Activated CD8-positive, alpha-beta memory T cell treated with anti-CD3 and anti-CD28 coated beads, Interleukin-2, amount 50 U/mL, for 48 hours (primary cell): ENCODE measurements at regions not wholly inside any gene's neighbourhood (a gene's known extent, or its start where the extent isn't known, plus 50 kb on each side); places are given as distances from the start of the nearest gene placed in this dataset.

Source experiments
- DNase-seq: peaks from one replicate; pipeline ENCODE4 v3.0.0-alpha.2; 2020

- no peak for DNase-seq
Measured at GRCh38 chr2:217289177-217289906, 429.5 kb upstream of the TNP1 start.

DNA sequence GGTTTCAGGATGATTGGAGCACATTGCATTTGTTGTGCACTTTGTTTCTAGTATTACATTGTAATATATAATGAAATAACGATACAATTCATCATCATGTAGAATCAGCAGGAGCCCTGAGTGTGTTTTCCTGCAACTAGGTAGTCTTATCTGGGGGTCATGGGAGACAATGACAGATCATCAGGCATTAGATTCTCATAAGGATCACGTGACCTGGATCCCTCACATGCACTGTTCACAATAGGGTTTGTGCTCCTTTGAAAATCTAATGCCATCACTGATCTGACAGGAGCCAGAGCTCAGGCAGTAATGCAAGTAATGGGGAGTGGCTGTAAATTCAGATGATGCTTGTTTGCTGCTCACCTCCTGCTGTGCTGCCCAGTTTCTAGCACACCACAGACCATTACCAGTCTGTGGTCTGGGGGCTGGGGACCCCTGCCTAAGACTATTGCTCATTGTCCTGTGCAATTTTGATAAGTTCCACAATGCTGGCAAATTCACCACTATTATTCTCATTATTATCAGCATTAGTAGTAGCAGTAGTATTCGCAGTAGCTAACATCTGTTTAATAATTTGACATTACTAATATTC is 428.7 kb upstream of the TNP1 start:
- no peak for DNase-seq

- DNase-seq: no peak
Measured at GRCh38 chr2:217286833-217287232, 427.0 kb upstream of the TNP1 start.

GRCh38 chr2:217285926-217286325 is 426.1 kb upstream of the TNP1 start:
- DNase-seq: no peak

DNA sequence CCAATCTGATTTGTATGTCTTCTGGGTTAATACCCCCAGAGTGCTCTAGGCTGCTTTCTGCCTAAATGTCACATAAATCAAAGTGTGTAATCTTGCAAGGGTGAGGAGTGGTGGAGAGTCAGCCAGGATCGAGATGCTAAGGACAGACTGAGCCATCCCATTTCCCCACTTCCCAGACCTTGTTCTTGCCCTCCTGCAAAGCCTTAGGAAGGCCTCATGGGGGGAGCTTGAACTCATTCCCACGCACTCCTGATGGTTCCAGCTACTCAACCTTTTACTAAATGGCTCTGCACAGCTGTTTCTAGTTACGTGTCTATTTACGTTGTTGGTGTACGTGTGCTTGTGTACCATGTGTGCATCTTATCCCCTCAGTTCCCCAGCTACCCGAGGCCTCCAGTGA is 423.6 kb upstream of the TNP1 start:
- DNase-seq: no peak

DNA sequence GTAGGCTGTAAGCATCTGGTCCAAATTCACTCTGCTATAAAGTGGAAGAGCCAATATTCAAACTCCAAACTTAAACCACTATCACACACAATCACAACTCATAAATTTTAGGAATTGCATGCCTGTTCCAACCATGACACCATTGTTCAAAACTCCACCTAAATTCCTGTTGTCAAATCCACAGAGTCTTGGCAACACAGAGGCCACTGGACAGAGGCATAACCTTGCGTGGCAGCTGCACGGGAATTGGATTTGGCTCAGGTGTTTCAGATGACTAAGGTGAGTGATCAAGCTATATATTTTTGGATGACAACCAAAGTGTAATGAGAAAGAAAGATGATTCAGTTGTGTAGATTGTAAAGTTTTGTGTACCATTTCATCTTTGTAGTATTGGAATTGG is 422.7 kb upstream of the TNP1 start:
- no peak for DNase-seq

GRCh38 chr2:217279556-217279955 is 419.7 kb upstream of the TNP1 start:
- DNase-seq: no peak

- no peak for DNase-seq
Measured at GRCh38 chr2:217279140-217279539, 419.3 kb upstream of the TNP1 start.

- DNase-seq: no peak
Measured at GRCh38 chr2:217277646-217278398, 418.0 kb upstream of the TNP1 start.

DNA sequence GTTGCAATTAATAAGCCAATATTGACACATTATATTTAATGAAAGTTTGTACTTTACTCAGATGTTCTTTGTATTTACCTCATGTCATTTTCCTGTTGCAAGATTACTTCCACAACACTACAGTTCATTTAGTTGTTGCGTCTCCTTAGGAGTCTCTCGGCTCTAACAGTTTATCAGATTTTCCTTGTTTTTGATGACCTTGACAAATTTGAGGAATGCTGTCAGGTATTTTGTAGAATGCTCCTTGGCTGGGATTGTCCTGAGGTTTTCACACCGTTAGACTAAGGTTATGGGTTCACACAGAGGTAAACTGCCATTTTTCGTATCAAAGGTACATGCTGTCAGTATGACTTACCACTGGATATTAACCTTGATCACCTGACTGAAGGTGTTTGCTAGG is 416.6 kb upstream of the TNP1 start:
- DNase-seq: no peak

- DNase-seq: no peak
Measured at GRCh38 chr2:217275091-217275490, 415.2 kb upstream of the TNP1 start.

GRCh38 chr2:217274578-217274977 is 414.7 kb upstream of the TNP1 start:
- no peak for DNase-seq

DNA sequence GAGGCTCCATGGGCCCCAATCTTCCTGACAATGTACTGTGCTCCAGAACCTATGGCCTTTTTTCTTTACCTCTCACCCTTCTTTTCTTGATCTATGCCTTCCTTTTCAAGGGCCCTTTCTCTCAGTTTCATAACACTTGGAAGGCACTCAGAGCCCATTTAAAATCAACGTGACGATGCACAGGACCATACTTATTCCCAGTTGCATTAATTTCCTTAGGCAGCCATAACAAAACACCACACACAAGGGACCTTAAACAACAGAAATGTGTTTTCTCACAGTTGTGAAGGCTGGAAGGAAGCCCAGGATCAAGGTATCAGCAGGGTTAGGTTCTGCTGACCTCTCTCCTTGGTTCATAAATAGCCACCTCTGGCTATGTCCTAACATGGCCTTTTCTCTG is 414.0 kb upstream of the TNP1 start:
- DNase-seq: no peak

GRCh38 chr2:217273162-217273561 is 413.3 kb upstream of the TNP1 start:
- no peak for DNase-seq

DNA sequence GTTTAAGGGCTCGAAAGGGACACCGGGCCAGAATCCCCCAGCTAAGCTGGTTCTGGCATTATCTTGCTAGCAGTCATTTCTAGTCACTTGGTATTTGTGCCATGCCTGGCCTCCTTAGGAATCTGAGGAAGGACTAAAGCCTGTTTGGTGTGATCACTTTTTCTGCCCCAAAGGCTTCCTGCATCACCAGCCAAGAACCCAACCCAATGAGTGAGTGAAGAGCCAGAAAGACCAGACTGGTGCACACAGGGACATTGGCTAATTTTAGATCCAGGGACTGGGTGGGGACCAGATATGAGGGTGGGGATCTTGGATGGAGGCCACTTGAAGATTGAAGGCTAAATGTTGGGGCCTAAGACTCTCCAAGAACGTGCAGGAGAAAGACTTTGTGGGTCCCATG is 411.9 kb upstream of the TNP1 start:
- DNase-seq: no peak

DNA sequence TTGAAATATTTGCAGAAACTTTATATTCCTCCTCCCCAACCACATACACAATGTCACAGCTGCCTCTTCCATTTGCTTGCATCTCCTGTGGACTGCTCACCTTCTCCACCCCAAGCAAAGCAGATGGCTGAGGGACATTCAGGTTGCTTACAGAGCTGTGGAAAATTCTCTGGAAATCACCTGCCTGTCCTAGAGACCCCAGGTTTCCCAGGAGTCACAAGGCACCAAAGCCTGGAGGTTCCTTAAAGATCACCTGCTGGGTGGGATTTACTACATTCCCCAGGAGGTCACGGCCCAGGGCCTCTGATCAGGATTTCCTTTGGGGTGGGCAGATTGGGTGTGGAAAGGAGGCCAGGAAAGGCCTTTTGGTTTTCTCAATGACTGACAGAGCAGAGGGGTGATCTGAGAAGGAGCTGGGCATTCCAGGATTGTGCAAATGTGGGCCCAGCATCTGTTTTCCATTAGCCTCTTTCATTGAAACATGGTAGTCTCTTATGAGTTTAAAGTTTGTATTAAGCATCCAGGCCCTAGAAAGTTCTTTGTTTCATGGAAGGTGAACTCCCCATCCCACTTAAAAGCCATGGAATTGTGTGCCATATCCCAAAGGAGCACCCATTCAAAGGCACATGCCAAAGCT is 410.7 kb upstream of the TNP1 start:
- DNase-seq: no peak

DNA sequence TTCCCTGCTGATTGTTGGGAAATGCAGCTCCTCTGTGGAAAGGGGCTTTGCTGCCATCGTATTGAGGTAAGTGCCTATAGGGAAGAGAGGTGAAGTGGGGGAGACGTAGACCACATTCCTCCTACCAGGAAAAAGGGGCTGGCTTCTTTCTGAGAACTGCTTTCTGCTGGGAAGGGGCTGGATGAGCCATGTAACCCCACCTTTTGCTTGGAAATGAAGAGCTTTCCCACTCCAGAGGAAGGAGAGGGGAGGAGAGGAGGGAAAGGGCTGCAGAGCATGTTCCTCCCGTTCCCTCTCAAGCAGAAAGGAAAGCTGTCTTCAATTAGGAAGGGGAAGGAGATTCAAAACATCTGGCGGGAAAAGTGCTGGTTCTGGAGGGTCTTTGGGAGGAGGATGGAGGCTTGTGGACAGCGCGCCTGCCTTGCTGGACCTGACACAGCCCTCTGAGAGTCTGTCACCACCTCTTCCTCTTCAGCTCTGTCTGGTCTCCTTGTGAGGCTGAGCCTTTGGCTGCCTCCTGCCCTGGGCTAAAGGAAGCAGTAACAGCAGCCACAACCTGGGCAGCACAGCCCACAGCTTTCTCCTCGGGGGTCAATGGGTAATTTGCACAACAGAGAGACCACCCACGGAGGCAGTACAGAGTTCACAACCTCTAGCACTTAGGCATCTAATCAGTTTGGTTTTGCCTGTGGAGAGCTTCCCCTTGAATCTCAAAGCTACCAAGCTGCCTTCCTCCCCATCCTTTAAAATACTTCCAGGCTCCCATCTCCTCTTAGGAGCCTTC is 410.0 kb upstream of the TNP1 start:
- DNase-seq: no peak

GRCh38 chr2:217268978-217269377 is 409.1 kb upstream of the TNP1 start:
- no peak for DNase-seq

DNA sequence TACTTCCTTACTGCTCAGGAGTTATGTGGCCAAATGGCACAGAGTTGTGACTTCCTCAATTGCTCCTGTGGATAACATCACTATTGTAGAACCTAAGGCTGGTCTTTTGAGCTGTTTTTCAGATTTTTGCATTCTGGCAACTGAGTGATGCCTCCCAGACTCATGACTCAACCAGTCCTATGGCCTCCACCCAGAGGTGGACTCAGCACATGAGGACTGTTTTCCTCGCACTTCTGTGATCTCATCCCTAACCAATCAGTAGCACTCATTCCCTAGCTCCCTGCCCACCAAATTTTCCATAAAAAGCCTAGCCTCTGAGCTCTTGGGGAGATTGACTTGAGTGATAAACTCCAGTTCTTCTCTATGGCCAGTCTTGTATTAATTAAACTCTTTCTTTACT is 407.9 kb upstream of the TNP1 start:
- no peak for DNase-seq

DNA sequence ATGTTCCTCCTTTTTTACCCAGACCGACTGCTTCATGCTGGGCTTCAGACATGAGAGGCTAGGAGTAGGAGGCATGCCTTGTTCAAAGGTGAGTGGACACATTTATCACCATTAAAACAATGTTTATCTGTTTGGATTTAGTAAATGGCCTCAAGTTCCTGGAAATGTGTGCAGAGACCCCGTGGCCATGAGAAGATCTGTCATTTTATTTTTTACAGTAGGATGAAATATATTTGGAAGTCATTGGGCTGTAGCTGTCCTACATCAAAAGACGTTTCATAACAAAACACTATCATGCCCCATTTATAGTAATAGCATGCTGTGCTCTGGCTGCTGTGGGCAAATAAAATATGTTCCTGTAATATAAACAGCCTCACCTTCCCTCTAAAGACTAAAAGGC is 403.9 kb upstream of the TNP1 start:
- DNase-seq: no peak

DNA sequence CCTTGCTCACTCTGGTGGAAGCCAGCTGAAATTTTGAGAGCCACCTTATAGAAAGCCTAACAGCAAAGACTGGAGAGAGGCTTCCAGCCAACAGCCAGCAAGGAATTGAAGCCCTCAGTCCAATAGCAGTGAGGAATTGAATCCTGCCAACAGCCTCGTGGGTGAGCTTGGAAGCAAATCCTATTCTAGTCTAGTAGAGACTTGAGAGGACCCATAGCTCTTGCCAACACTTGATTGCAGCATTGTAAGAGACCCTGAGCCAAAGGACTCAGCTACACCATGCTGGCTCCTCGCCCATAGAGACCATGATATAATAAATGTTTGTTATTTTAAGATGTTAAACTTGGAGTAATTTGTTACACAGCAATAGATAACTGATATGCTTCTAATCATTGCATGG is 403.0 kb upstream of the TNP1 start:
- DNase-seq: no peak

DNA sequence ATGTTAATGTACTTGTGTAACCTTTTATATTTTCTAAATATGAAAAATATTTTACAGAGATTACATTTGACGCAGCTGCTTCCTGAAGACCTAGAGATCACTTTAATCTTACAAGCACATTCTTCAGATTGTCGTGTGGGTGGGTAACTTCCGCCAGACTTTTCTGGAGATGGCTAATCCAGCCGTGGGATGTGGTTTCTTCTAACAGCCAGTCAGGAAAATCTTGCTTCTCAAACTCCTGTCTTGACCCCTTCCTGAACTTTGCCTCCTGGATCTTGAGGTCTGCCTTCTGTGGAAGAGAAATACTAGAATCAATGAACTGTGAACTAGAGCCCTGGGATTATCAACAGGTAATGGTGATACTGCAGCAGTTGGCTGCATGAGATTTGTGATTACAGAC is 401.6 kb upstream of the TNP1 start:
- DNase-seq: no peak
